ENCODE measurements at regions not wholly inside any gene's neighbourhood (a gene's known extent, or its start where the extent isn't known, plus 50 kb on each side); places are given as distances from the start of the nearest gene placed in this dataset.

GRCh38 chr18:28820353-28820752 lies 643.4 kb upstream of the CDH2 start:
- TF ChIP-seq FOXK1 (CRISPR knock-in tag; IDR thresholded peaks at IDR 0.05; ENCODE audit: borderline replicate concordance, low read depth) = no peak
- TF ChIP-seq MYNN (CRISPR knock-in tag; IDR thresholded peaks at IDR 0.05; ENCODE audit: low read depth) = no peak
- TF ChIP-seq FLYWCH1 (CRISPR knock-in tag; IDR thresholded peaks at IDR 0.05) = no peak
- TF ChIP-seq PAWR (CRISPR knock-in tag; IDR thresholded peaks at IDR 0.05; ENCODE audit: borderline replicate concordance) = no peak
- TF ChIP-seq RERE (CRISPR knock-in tag; IDR thresholded peaks at IDR 0.05; ENCODE audit: low read depth) = no peak
- TF ChIP-seq, protein P1, sequence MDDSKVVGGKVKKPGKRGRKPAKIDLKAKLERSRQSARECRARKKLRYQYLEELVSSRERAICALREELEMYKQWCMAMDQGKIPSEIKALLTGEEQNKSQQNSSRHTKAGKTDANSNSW (CRISPR knock-in tag; IDR thresholded peaks at IDR 0.05; ENCODE audit: borderline replicate concordance) = no peak
- no peak for TF ChIP-seq ARID4A (CRISPR knock-in tag; IDR thresholded peaks at IDR 0.05; ENCODE audit: borderline replicate concordance)
- no peak for TF ChIP-seq RFXANK (CRISPR knock-in tag; IDR thresholded peaks at IDR 0.05)
- H3K4me2 ChIP-seq (ENCODE audit: low read depth, low read length) = no peak overlapping the region
- H3K79me2 ChIP-seq (ENCODE audit: insufficient read depth, low read length) = no peaks in the 10 kb centered on the region
- intact Hi-C loops (cut with micrococcal nuclease; ENCODE audit: unreplicated experiment) (no loop called here), in situ Hi-C loops (cut with HindIII; ENCODE audit: extremely low pct_ligation_motif_present, low pct_unique_long_range_greater_than_20kb) (no loop called here)
- no peaks in the 10 kb centered on the region for H3K36me3 ChIP-seq (replicated peaks in 1 of 2; ENCODE audit: control insufficient read depth in 1 of 2, insufficient read depth in 2 of 2, low read length in 2 of 2)
- no peak overlapping the region for H2AFZ ChIP-seq (ENCODE audit: low read length)
- no peaks in the 10 kb centered on the region for H3K27me3 ChIP-seq (ENCODE audit: control insufficient read depth in 1 of 2, insufficient read depth in 2 of 2, low read length in 2 of 2)
- ChIA-PET CTCF (ENCODE audit: low intra/inter-chr PET ratio, low total read pairs) (no interaction called here), POLR2A (no interaction called here)
- no peaks in the 10 kb centered on the region for H3K4me1 ChIP-seq (ENCODE audit: insufficient read depth, low read length)
- H3K4me3 ChIP-seq (replicated peaks in 1 of 3; ENCODE audit: insufficient read depth in 1 of 3, low read depth in 2 of 3, low read length in 3 of 3) = no peak overlapping the region
- H3K9ac ChIP-seq (ENCODE audit: insufficient read depth, low read depth, low read length) = no peak overlapping the region
- H4K20me1 ChIP-seq (ENCODE audit: insufficient read depth, low read length) = no peaks in the 10 kb centered on the region
- WGBS (ENCODE audit: low lambda C conversion rate) = 0% methylated on average over 1 of the region's 1 CpG
- DNase-seq (ENCODE audit: low spot score) = no peak
- no peak for ATAC-seq
- FAIRE-seq = no peak
- H3K27ac ChIP-seq (ENCODE audit: extremely low read length, insufficient read depth, low read length) = no peak overlapping the region
- BruUV-seq (replicated peaks) = no TSS peak
- H3K9me3 ChIP-seq (ENCODE audit: low read length) = no peaks in the 10 kb centered on the region
